ENCODE measurements at regions not wholly inside any gene's neighbourhood (a gene's known extent, or its start where the extent isn't known, plus 50 kb on each side); places are given as distances from the start of the nearest gene placed in this dataset.

DNA sequence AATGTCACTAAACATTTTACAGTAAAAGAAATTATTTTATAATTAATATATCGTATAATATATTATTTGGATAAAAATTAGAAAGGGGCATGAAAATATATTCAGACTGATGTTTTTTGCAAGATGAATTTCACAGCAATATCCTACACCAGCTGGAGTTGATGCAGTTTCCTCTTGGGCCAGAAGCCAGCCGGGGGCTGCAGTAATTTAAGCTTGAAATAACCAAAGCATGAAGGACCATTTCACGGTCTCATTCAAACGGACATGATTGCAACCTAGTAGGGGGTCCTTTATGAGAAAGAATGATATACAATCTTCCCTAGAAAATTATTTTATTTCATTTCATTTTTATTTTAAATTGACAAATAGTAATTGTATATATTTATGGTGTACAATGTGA, 797.2 kb upstream of the PCDH9 start:
- H3K27me3 ChIP-seq (replicated peaks; ENCODE audit: control insufficient read depth, insufficient read depth, low read length): no peaks in the 10 kb centered on the region
- TF ChIP-seq, protein P1, sequence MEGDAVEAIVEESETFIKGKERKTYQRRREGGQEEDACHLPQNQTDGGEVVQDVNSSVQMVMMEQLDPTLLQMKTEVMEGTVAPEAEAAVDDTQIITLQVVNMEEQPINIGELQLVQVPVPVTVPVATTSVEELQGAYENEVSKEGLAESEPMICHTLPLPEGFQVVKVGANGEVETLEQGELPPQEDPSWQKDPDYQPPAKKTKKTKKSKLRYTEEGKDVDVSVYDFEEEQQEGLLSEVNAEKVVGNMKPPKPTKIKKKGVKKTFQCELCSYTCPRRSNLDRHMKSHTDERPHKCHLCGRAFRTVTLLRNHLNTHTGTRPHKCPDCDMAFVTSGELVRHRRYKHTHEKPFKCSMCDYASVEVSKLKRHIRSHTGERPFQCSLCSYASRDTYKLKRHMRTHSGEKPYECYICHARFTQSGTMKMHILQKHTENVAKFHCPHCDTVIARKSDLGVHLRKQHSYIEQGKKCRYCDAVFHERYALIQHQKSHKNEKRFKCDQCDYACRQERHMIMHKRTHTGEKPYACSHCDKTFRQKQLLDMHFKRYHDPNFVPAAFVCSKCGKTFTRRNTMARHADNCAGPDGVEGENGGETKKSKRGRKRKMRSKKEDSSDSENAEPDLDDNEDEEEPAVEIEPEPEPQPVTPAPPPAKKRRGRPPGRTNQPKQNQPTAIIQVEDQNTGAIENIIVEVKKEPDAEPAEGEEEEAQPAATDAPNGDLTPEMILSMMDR (IDR thresholded peaks at IDR 0.05; ENCODE audit: insufficient read depth, low read length, poor library complexity, severe bottlenecking): no peak
- H3K4me3 ChIP-seq (replicated peaks; ENCODE audit: low read depth, low read length): no peak overlapping the region
- DNase-seq (ENCODE audit: extremely low read depth, insufficient read length): no peak
- no peaks in the 10 kb centered on the region for H3K36me3 ChIP-seq (ENCODE audit: control insufficient read depth, insufficient read depth, low read length)

DNA sequence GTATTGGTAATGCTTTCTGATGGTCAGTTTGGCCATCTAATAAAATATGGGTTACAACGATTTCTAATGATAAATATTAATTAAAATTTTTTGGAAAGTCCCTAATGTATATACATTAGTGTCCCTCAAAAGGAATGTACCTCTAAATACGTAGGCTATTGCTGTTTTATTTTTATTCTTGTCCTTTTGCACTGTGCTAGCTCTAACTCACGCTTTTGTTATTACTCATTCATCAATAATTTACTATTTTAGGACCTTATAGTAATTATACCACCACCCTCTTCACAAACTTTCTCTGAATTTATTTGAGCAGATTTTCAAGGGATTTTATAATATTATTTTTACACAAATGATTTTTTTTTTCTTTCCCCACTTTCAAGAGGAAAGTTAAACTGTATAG, 795.9 kb upstream of the PCDH9 start:
- TF ChIP-seq, protein P1 (IDR thresholded peaks at IDR 0.05; ENCODE audit: insufficient read depth, low read length, poor library complexity, severe bottlenecking): no peak
- no peaks in the 10 kb centered on the region for H3K36me3 ChIP-seq (ENCODE audit: control insufficient read depth, insufficient read depth, low read length)
- H3K27me3 ChIP-seq (replicated peaks; ENCODE audit: control insufficient read depth, insufficient read depth, low read length): no peaks in the 10 kb centered on the region
- H3K4me3 ChIP-seq (replicated peaks; ENCODE audit: low read depth, low read length): no peak overlapping the region
- DNase-seq (ENCODE audit: extremely low read depth, insufficient read length): no peak

DNA sequence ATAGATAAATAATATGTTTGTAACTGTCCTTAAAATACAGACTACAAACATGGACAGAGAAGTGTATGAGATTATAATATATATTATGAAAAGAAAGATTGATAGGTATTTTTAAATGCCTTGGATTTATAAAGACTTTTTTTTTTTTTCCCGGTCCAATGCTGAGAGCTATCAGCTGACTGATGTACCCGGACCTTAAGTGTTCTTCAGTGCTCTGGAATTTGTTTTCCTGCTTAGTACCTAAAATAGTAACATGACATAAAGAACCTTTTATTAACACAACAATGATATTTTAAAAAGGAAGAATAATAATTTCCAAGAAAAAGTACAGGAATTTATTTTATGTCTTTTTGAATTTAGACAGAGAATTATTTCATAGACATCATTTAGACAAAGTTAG, 795.5 kb upstream of the PCDH9 start:
- no peak for DNase-seq (ENCODE audit: extremely low read depth, insufficient read length)
- H3K36me3 ChIP-seq (ENCODE audit: control insufficient read depth, insufficient read depth, low read length): no peaks in the 10 kb centered on the region
- no peak overlapping the region for H3K4me3 ChIP-seq (replicated peaks; ENCODE audit: low read depth, low read length)
- no peaks in the 10 kb centered on the region for H3K27me3 ChIP-seq (replicated peaks; ENCODE audit: control insufficient read depth, insufficient read depth, low read length)
- TF ChIP-seq, protein P1 (IDR thresholded peaks at IDR 0.05; ENCODE audit: insufficient read depth, low read length, poor library complexity, severe bottlenecking): no peak

DNA sequence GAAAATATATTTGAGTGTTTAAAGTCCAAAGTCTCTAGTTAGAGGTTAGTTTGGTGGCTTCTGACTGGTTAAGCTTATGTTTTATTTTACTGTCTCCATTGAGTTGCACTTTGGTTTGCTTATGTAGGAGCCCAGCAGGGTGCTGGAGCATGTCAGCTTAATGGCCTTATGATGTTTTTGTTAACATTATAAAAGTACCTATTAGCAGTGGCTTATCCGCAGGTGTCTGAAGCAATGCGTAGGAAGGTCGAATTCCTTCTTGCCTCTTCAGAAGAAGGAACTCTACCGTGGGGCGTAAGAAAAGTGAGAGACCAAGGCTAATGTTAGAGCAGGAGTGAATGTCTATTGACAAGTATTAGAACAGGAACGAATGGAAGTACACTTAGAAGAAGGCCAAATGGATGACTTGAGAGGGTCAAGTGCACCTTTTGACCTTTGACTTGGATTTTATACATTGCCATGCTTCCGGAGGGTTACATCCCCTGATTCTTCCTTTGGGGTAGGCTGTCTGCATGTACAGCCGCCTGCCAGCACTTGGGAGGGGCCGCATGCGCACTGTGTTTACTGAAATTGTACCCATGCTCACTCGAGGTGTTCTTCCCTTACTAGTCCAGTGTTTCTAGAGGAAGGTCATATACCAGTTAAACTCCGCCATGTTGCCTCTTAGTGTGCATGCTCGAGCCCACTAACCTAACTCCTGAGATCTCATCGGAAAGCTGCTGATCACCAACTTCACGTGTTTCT, 793.9 kb upstream of the PCDH9 start:
- TF ChIP-seq, protein P1 (IDR thresholded peaks at IDR 0.05; ENCODE audit: insufficient read depth, low read length, poor library complexity, severe bottlenecking): no peak
- H3K27me3 ChIP-seq (replicated peaks; ENCODE audit: control insufficient read depth, insufficient read depth, low read length): no peaks in the 10 kb centered on the region
- H3K4me3 ChIP-seq (replicated peaks; ENCODE audit: low read depth, low read length): no peak overlapping the region
- DNase-seq (ENCODE audit: extremely low read depth, insufficient read length): no peak
- H3K36me3 ChIP-seq (ENCODE audit: control insufficient read depth, insufficient read depth, low read length): no peaks in the 10 kb centered on the region

DNA sequence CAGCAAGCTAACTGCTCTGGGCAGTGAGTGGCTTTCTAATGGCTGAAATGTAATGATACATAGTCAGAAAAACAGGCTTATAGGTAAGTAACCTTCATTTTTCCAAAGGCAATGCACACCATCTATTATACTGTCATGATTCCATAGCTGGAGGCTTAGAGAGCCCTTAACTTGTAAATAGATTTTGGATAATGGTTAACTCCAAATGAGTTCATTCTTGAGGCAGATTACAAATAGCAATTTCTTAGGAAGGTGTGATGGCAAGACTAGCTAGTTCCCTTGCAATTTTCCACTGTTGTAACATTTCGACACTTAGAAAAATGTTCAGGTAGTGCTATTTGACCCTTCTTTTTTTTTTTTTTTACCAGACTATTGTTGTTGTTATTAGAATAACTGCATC, 789.8 kb upstream of the PCDH9 start:
- H3K27me3 ChIP-seq (replicated peaks; ENCODE audit: control insufficient read depth, insufficient read depth, low read length): no peaks in the 10 kb centered on the region
- no peak for DNase-seq (ENCODE audit: extremely low read depth, insufficient read length)
- H3K36me3 ChIP-seq (ENCODE audit: control insufficient read depth, insufficient read depth, low read length): no peaks in the 10 kb centered on the region
- H3K4me3 ChIP-seq (replicated peaks; ENCODE audit: low read depth, low read length): no peak overlapping the region
- TF ChIP-seq, protein P1 (IDR thresholded peaks at IDR 0.05; ENCODE audit: insufficient read depth, low read length, poor library complexity, severe bottlenecking): no peak

DNA sequence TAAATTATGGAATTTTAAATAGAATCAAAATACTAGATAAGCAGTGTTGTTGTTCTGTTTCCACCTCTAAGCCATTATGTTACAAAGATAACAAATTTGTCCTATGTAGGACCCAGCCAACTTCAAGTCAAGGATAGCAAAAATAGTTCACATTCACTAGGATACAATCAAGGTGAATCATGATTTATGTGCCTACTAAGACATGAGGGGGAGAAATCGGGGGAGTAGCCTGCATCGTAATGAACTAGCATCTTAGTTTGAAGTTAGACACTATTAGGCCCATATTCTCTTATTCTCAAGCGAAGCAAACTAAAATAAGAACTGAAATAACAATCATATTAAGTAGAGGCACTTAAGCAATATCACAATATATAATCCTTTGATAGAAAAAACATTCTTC, 779.4 kb upstream of the PCDH9 start:
- DNase-seq (ENCODE audit: extremely low read depth, insufficient read length): no peak
- Histone ChIP-seq H3K27me3 (replicated peaks; ENCODE audit: control insufficient read depth, insufficient read depth, low read length) (no peaks in the 10 kb centered on the region), H3K36me3 (ENCODE audit: control insufficient read depth, insufficient read depth, low read length) (no peaks in the 10 kb centered on the region), H3K4me3 (replicated peaks; ENCODE audit: low read depth, low read length) (no peak overlapping the region)
- TF ChIP-seq, protein P1 (IDR thresholded peaks at IDR 0.05; ENCODE audit: insufficient read depth, low read length, poor library complexity, severe bottlenecking): no peak
